ENCODE measurements at regions not wholly inside any gene's neighbourhood (a gene's known extent, or its start where the extent isn't known, plus 50 kb on each side); places are given as distances from the start of the nearest gene placed in this dataset.
"Not testable (repeated sequence)": the region's sequence is repeated elsewhere in the genome, so short reads cannot be mapped to it uniquely, and the experiment has no call there.

- DNase-seq (ENCODE audit: low read depth), result no peak
- TF ChIP-seq CTCF (IDR thresholded peaks at IDR 0.05; ENCODE audit: insufficient read depth, low read depth, low read length), result no peak
Measured at GRCh38 chr4:189235599-189235998, 705.1 kb upstream of the FRG1 start.

GRCh38 chr4:189236321-189236720, 704.4 kb upstream of the FRG1 start:
- DNase-seq (ENCODE audit: low read depth); H3K4me3 ChIP-seq (ENCODE audit: low read depth, low read length): not testable (repeated sequence)

More at GRCh38 chr4:189235599-189235998, 705.1 kb upstream of the FRG1 start:
- H3K4me3 ChIP-seq (ENCODE audit: low read depth, low read length), result no peak overlapping the region

GRCh38 chr4:189237340-189237739, 703.3 kb upstream of the FRG1 start:
- no peak for TF ChIP-seq CTCF (IDR thresholded peaks at IDR 0.05; ENCODE audit: insufficient read depth, low read depth, low read length)
- H3K4me3 ChIP-seq (ENCODE audit: low read depth, low read length), result no peak overlapping the region
- DNase-seq (ENCODE audit: low read depth), result no peak

GRCh38 chr4:189255636-189256035, 685.0 kb upstream of the FRG1 start:
- H3K4me3 ChIP-seq (ENCODE audit: low read depth, low read length), result no peak overlapping the region
- DNase-seq (ENCODE audit: low read depth), result no peak
- no peak for TF ChIP-seq CTCF (IDR thresholded peaks at IDR 0.05; ENCODE audit: insufficient read depth, low read depth, low read length)

GRCh38 chr4:189261475-189261874, 679.2 kb upstream of the FRG1 start:
- TF ChIP-seq CTCF (IDR thresholded peaks at IDR 0.05; ENCODE audit: insufficient read depth, low read depth, low read length), result no peak
- DNase-seq (ENCODE audit: low read depth), result no peak
- no peak overlapping the region for H3K4me3 ChIP-seq (ENCODE audit: low read depth, low read length)

GRCh38 chr4:189265515-189265914, 675.2 kb upstream of the FRG1 start:
- no peak overlapping the region for H3K4me3 ChIP-seq (ENCODE audit: low read depth, low read length)
- TF ChIP-seq CTCF (IDR thresholded peaks at IDR 0.05; ENCODE audit: insufficient read depth, low read depth, low read length), result no peak
- no peak for DNase-seq (ENCODE audit: low read depth)

- TF ChIP-seq CTCF (IDR thresholded peaks at IDR 0.05; ENCODE audit: insufficient read depth, low read depth, low read length), result no peak
- DNase-seq (ENCODE audit: low read depth), result no peak
- no peak overlapping the region for H3K4me3 ChIP-seq (ENCODE audit: low read depth, low read length)
Measured at GRCh38 chr4:189267312-189267965, 673.2 kb upstream of the FRG1 start.
